ENCODE measurements at regions not wholly inside any gene's neighbourhood (a gene's known extent, or its start where the extent isn't known, plus 50 kb on each side); places are given as distances from the start of the nearest gene placed in this dataset.

DNA sequence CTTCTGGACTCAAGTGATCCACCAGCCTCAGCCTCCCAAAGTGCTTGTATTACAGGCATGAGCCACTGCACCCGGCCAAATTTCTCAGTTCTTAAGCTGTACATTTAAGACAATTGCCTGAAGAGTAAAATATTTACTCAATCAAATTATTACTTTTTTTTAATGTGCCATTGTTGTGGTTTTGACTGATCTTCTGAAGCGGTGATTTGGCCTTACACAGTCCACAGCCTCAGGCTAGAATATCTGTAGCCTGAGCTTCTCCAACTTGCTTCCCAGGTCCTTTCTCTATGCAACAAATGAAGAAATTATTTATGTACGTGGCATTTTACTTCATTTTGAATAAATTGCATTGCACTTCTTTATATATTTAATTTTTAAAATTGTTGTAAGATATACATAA, 281.3 kb downstream of the KLF5 start:
- Histone ChIP-seq H3K36me3 (no peaks in the 10 kb centered on the region), H3K4me3 (no peak overlapping the region), H3K9me3 (no peaks in the 10 kb centered on the region), H3K4me1 (no peaks in the 10 kb centered on the region), H3K27me3 (no peaks in the 10 kb centered on the region), H3K27ac (no peak overlapping the region)
- TF ChIP-seq POLR2A (IDR thresholded peaks at IDR 0.05) (no peak), EP300 (IDR thresholded peaks at IDR 0.05) (no peak)
- TF ChIP-seq, protein P1, sequence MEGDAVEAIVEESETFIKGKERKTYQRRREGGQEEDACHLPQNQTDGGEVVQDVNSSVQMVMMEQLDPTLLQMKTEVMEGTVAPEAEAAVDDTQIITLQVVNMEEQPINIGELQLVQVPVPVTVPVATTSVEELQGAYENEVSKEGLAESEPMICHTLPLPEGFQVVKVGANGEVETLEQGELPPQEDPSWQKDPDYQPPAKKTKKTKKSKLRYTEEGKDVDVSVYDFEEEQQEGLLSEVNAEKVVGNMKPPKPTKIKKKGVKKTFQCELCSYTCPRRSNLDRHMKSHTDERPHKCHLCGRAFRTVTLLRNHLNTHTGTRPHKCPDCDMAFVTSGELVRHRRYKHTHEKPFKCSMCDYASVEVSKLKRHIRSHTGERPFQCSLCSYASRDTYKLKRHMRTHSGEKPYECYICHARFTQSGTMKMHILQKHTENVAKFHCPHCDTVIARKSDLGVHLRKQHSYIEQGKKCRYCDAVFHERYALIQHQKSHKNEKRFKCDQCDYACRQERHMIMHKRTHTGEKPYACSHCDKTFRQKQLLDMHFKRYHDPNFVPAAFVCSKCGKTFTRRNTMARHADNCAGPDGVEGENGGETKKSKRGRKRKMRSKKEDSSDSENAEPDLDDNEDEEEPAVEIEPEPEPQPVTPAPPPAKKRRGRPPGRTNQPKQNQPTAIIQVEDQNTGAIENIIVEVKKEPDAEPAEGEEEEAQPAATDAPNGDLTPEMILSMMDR (IDR thresholded peaks at IDR 0.05): no peak
- 89 to 95% methylated on average over 3 of the region's 3 CpGs for WGBS, 2 donors
- no peak for DNase-seq (ENCODE audit: low spot score in 2 of 2)

GRCh38 chr13:73339086-73339485, 280.3 kb downstream of the KLF5 start:
- no peak overlapping the region for H3K27ac ChIP-seq
- TF ChIP-seq POLR2A (IDR thresholded peaks at IDR 0.05): no peak
- TF ChIP-seq EP300 (IDR thresholded peaks at IDR 0.05): no peak
- TF ChIP-seq, protein P1 (IDR thresholded peaks at IDR 0.05): no peak
- H3K27me3 ChIP-seq: no peaks in the 10 kb centered on the region
- H3K4me3 ChIP-seq: no peak overlapping the region
- WGBS, 2 donors: 66 to 79% methylated on average over 2 of the region's 2 CpGs
- DNase-seq (ENCODE audit: low spot score in 2 of 2): no peak
- H3K4me1 ChIP-seq: no peaks in the 10 kb centered on the region
- H3K9me3 ChIP-seq: no peaks in the 10 kb centered on the region
- no peaks in the 10 kb centered on the region for H3K36me3 ChIP-seq

DNA sequence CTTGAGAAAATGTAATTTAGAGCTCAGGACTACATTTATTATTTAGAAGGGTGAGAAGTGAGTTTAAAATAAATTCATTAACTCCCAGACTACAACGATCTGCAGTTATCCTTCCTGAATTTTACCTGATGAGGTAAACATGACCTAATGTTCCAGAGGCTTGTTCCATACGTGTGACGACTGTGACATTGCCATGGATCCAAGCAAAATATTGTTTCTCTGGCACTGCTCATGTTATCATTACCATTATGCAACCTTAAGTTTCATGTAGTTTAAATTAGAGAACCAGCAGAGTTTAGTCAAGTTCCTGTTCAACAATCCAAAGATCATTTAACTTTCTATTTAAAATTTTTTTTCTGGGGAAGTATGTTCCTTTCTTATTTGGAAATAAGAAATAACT, 279.6 kb downstream of the KLF5 start:
- Histone ChIP-seq H3K27ac (no peak overlapping the region), H3K4me3 (no peak overlapping the region), H3K36me3 (no peaks in the 10 kb centered on the region), H3K4me1 (no peaks in the 10 kb centered on the region), H3K27me3 (no peaks in the 10 kb centered on the region), H3K9me3 (no peaks in the 10 kb centered on the region)
- no peak for DNase-seq (ENCODE audit: low spot score in 2 of 2)
- TF ChIP-seq POLR2A (IDR thresholded peaks at IDR 0.05): no peak
- no peak for TF ChIP-seq EP300 (IDR thresholded peaks at IDR 0.05)
- TF ChIP-seq, protein P1 (IDR thresholded peaks at IDR 0.05): no peak
- WGBS, 2 donors: 51 to 52% methylated on average over 3 of the region's 3 CpGs

- DNase-seq (ENCODE audit: low spot score in 2 of 2): no peak
- no peaks in the 10 kb centered on the region for H3K4me1 ChIP-seq
- no peak for TF ChIP-seq EP300 (IDR thresholded peaks at IDR 0.05)
- TF ChIP-seq POLR2A (IDR thresholded peaks at IDR 0.05): no peak
- TF ChIP-seq, protein P1 (IDR thresholded peaks at IDR 0.05): no peak
- WGBS, 2 donors: 81 to 86% methylated on average over 2 of the region's 2 CpGs
- no peak overlapping the region for H3K27ac ChIP-seq
- no peaks in the 10 kb centered on the region for H3K36me3 ChIP-seq
- no peaks in the 10 kb centered on the region for H3K27me3 ChIP-seq
- H3K9me3 ChIP-seq: no peaks in the 10 kb centered on the region
- no peak overlapping the region for H3K4me3 ChIP-seq
Observed at GRCh38 chr13:73337532-73337931, 278.7 kb downstream of the KLF5 start.

GRCh38 chr13:73336773-73337172, 278.0 kb downstream of the KLF5 start:
- TF ChIP-seq, protein P1 (IDR thresholded peaks at IDR 0.05): no peak
- TF ChIP-seq POLR2A (IDR thresholded peaks at IDR 0.05): no peak

More at GRCh38 chr13:73336773-73337172, 278.0 kb downstream of the KLF5 start:
- WGBS, 2 donors: 44 to 47% methylated on average over 4 of the region's 4 CpGs
- no peaks in the 10 kb centered on the region for H3K9me3 ChIP-seq
- no peaks in the 10 kb centered on the region for H3K27me3 ChIP-seq
- H3K36me3 ChIP-seq: no peaks in the 10 kb centered on the region
- DNase-seq (ENCODE audit: low spot score in 2 of 2): no peak
- H3K4me3 ChIP-seq: no peak overlapping the region
- no peak overlapping the region for H3K27ac ChIP-seq
- no peaks in the 10 kb centered on the region for H3K4me1 ChIP-seq
